Endodermal cell (in vitro differentiated cells): ENCODE measurements at regions not wholly inside any gene's neighbourhood (a gene's known extent, or its start where the extent isn't known, plus 50 kb on each side); places are given as distances from the start of the nearest gene placed in this dataset.

ENCODE experiments used
- DNase-seq: peaks from one replicate; pipeline ENCODE4 v3.0.0-alpha.2; 2017
- H3K27ac ChIP-seq: 2 replicates; pipeline ENCODE4 v1.5.1; 2013; ENCODE audit warnings: mild to moderate bottlenecking, low read depth, low read length, moderate library complexity
- H3K27me3 ChIP-seq: 2 replicates; pipeline ENCODE4 v1.6.1; 2013; ENCODE audit warnings: mild to moderate bottlenecking, low read length, moderate library complexity; ENCODE audit not compliant: insufficient read depth, control insufficient read depth, poor library complexity, severe bottlenecking
- H3K36me3 ChIP-seq: 2 replicates; pipeline ENCODE4 v1.7.0; 2013; ENCODE audit warnings: mild to moderate bottlenecking, low read length, moderate library complexity; ENCODE audit not compliant: control insufficient read depth, insufficient read depth
- H3K4me1 ChIP-seq: one replicate; pipeline ENCODE4 v1.7.0; 2013; ENCODE audit warnings: low read length; ENCODE audit not compliant: control insufficient read depth, insufficient read depth
- H3K4me3 ChIP-seq: 2 replicates; pipeline ENCODE4 v1.5.1; 2013; ENCODE audit warnings: mild to moderate bottlenecking, low read length, moderate library complexity
- H3K9ac ChIP-seq: 2 replicates; pipeline ENCODE4 v1.6.1; 2013; ENCODE audit warnings: mild to moderate bottlenecking, low read length, moderate library complexity; ENCODE audit not compliant: poor library complexity, severe bottlenecking; ENCODE audit errors: extremely low read depth
- H3K9me3 ChIP-seq: 2 replicates; pipeline ENCODE4 v1.6.1; 2013; ENCODE audit warnings: mild to moderate bottlenecking, low read length, moderate library complexity; ENCODE audit not compliant: control insufficient read depth
- H3K27ac Mint-ChIP-seq: 2 replicates; pipeline ENCODE4 v1.8.0; 2020; ENCODE audit warnings: mixed read lengths
- H3K27me3 Mint-ChIP-seq: 2 replicates; pipeline ENCODE4 v1.8.0; 2021; ENCODE audit warnings: mild to moderate bottlenecking, mixed read lengths; ENCODE audit not compliant: insufficient read depth
- H3K36me3 Mint-ChIP-seq: 2 replicates; pipeline ENCODE4 v1.8.0; 2020; ENCODE audit warnings: low read depth, mixed read lengths
- H3K4me1 Mint-ChIP-seq: 2 replicates; pipeline ENCODE4 v1.8.0; 2020; ENCODE audit warnings: mixed read lengths
- H3K4me3 Mint-ChIP-seq: 2 replicates; pipeline ENCODE4 v1.8.0; 2020; ENCODE audit warnings: mild to moderate bottlenecking, moderate library complexity, mixed read lengths
- H3K9me3 Mint-ChIP-seq: 2 replicates; pipeline ENCODE4 v1.8.0; 2020; ENCODE audit warnings: mild to moderate bottlenecking, mixed read lengths
- WGBS, 2 experiments: methylation state at CpG; one replicate each; pipeline versions ENCODE4 v1.1.5 to v1.1.7; 2013; ENCODE audit warnings: missing lambda C conversion rate in 2 of 2, mixed read lengths in 1 of 2; ENCODE audit not compliant: insufficient coverage in 1 of 2, insufficient read length in 1 of 2; 5-methylcytosine and 5-hydroxymethylcytosine counted together
- TF ChIP-seq, protein P1 (sequence below): fragments of 200-600 bp; sonication (generic); conservative IDR thresholded peaks from 2 replicates; pipeline ENCODE4 v1.5.0; 2021; ENCODE audit warnings: antibody characterized with exemption, mild to moderate bottlenecking

DNA sequence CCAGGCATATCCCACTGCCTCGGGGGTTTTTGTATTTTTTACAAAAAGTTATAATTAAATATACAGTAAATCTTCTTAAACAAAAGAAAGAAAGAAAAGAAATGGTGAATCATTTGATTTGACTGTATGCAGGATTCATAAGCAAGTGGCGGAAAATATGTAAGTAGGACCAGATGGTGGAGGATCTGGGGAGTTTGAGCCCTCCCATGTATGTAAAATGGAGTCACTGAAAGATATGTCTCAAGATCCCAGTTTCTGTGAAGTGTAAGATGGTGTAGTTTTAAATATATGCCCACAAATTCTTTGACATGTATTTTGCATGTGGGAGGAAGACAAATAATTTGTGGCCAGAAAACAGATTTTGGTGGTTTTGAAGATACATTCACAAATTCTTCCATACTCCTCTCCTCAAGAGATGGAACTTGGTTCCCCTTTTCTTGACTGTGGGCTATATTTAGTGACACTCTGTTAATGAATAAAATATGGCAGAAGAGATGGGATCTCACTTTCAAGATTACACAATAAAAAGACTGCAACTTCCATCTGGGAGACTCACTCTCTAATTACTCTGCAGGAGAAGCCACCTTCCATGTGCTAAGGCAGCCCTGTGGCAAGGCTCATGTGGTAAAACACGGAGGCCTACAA lies 133.6 kb upstream of the S100G start:
- Mint-ChIP-seq H3K27ac (no peak overlapping the region), H3K4me1 (peaks cover 43% of the 10 kb centered on the region), H3K4me3 (no peak overlapping the region), H3K36me3 (peaks cover 52% of the 10 kb centered on the region), H3K9me3 (peaks cover 18% of the 10 kb centered on the region), H3K27me3 (no peaks in the 10 kb centered on the region)
- Histone ChIP-seq H3K27me3 (no peaks in the 10 kb centered on the region), H3K27ac (no peak overlapping the region), H3K9ac (no peak overlapping the region), H3K9me3 (no peaks in the 10 kb centered on the region), H3K36me3 (no peaks in the 10 kb centered on the region), H3K4me3 (no peak overlapping the region), H3K4me1 (no peaks in the 10 kb centered on the region)
- 88% methylated on average over 2 of the region's 3 CpGs; no CpG with 5 or more reads in 1 of the 2 experiments for WGBS, 2 experiments
- DNase-seq, result no peak
- TF ChIP-seq, protein P1, sequence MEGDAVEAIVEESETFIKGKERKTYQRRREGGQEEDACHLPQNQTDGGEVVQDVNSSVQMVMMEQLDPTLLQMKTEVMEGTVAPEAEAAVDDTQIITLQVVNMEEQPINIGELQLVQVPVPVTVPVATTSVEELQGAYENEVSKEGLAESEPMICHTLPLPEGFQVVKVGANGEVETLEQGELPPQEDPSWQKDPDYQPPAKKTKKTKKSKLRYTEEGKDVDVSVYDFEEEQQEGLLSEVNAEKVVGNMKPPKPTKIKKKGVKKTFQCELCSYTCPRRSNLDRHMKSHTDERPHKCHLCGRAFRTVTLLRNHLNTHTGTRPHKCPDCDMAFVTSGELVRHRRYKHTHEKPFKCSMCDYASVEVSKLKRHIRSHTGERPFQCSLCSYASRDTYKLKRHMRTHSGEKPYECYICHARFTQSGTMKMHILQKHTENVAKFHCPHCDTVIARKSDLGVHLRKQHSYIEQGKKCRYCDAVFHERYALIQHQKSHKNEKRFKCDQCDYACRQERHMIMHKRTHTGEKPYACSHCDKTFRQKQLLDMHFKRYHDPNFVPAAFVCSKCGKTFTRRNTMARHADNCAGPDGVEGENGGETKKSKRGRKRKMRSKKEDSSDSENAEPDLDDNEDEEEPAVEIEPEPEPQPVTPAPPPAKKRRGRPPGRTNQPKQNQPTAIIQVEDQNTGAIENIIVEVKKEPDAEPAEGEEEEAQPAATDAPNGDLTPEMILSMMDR, result no peak

DNA sequence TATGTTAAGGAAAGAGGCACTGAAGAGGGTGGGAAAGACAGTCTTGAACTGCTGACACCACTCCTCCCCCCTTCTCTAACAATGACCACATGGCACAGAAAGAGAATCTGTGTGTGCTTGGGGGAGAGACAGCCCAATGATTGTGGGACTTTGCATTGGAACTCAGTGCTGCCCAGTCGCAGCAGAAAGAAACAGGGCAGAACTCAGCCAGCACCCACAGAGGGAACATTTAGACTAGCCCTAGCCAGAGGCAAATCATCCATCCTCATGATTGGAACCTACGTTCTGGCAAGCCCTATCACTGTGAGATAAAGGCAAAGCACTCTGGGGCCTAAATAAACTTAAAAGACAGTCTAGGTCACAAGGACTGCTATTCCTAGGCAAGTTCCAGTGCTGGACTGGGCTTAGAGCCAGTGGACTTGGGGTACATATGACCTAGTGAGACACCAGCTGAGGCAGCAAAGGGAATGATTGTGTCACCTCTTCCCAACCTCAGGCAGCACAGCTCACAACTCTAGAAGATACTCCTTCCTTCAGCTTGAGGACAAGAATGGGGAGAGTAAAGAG lies 132.8 kb upstream of the S100G start:
- H3K4me1 Mint-ChIP-seq, result peaks cover 36% of the 10 kb centered on the region
- Histone ChIP-seq H3K4me1 (no peaks in the 10 kb centered on the region), H3K9me3 (no peaks in the 10 kb centered on the region), H3K27me3 (no peaks in the 10 kb centered on the region), H3K9ac (no peak overlapping the region), H3K36me3 (no peaks in the 10 kb centered on the region), H3K4me3 (no peak overlapping the region), H3K27ac (no peak overlapping the region)
- no peak overlapping the region for H3K4me3 Mint-ChIP-seq
- TF ChIP-seq, protein P1, result no peak
- peaks cover 20% of the 10 kb centered on the region for H3K9me3 Mint-ChIP-seq
- DNase-seq, result no peak
- no peaks in the 10 kb centered on the region for H3K27me3 Mint-ChIP-seq
- H3K27ac Mint-ChIP-seq, result no peak overlapping the region
- 91% methylated on average over 2 of the region's 2 CpGs; no CpG with 5 or more reads in 1 of the 2 experiments for WGBS, 2 experiments
- peaks cover 58% of the 10 kb centered on the region for H3K36me3 Mint-ChIP-seq

DNA sequence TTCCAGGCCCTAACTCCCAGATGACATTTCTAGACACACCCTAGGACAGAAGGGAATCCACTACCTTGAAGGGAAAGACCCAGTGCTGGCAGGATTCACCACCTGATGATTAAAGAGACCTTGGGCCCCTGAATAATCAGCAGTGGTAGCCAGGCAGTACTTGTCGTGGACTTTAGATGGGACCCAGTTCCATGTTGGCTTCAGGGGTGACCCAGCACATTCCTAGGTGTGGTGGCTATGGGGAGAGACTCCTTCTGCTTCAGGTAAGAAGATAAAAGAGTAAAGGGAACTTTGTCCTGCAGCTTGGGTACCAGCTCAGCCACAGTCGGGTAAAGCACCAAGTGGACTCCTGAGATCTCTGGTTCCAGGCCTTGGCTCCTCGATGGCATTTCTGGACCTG lies 131.8 kb upstream of the S100G start:
- DNase-seq, result no peak
- TF ChIP-seq, protein P1, result no peak
- H3K27me3 ChIP-seq, result no peaks in the 10 kb centered on the region
- no peaks in the 10 kb centered on the region for H3K4me1 ChIP-seq
- H3K36me3 ChIP-seq, result no peaks in the 10 kb centered on the region
- no peak overlapping the region for H3K9ac ChIP-seq
- 83 to 90% methylated on average over 1 to 3 of the region's 3 CpGs for WGBS, 2 experiments
- no peaks in the 10 kb centered on the region for H3K9me3 ChIP-seq
- Mint-ChIP-seq H3K27me3 (no peaks in the 10 kb centered on the region), H3K9me3 (peaks cover 20% of the 10 kb centered on the region), H3K27ac (no peak overlapping the region), H3K4me3 (no peak overlapping the region), H3K36me3 (peaks cover 68% of the 10 kb centered on the region), H3K4me1 (peaks cover 25% of the 10 kb centered on the region)
- no peak overlapping the region for H3K27ac ChIP-seq
- H3K4me3 ChIP-seq, result no peak overlapping the region
